Right lobe of liver (tissue), 6 donors: ENCODE measurements at regions not wholly inside any gene's neighbourhood (a gene's known extent, or its start where the extent isn't known, plus 50 kb on each side); places are given as distances from the start of the nearest gene placed in this dataset.

Source experiments
- ATAC-seq, 4 donors: fragments of 200-7000 bp; cut with Tn5 transposase; one replicate each; pipeline ENCODE4 v1.9.1; 2020; ENCODE audit warnings: mild to moderate bottlenecking in 4 of 4, moderate library complexity in 4 of 4
- DNase-seq, 3 donors: peaks; one replicate each; pipeline ENCODE4 v3.0.0-alpha.2; 2020
- H3K27ac ChIP-seq, 3 donors: fragments of 200-600 bp; one replicate each; pipeline ENCODE4 v1.8.0; 2022
- H3K27me3 ChIP-seq, 2 donors: fragments of 200-600 bp; one replicate each; pipeline ENCODE4 v1.8.0; 2022
- H3K36me3 ChIP-seq, 4 donors: fragments of 200-600 bp; sonication (generic) in 1 of 4; one replicate each; pipeline versions ENCODE4 v1.5.1 to v1.8.0; 2017 to 2022; ENCODE audit warnings: control low read depth in 1 of 4
- H3K4me1 ChIP-seq, 4 donors: fragments of 200-600 bp; sonication (generic) in 1 of 4; one replicate each; pipeline versions ENCODE4 v1.5.1 to v1.8.0; 2017 to 2022; ENCODE audit warnings: control low read depth in 1 of 4
- H3K4me3 ChIP-seq, 3 donors: fragments of 200-600 bp; one replicate each; pipeline ENCODE4 v1.8.0; 2022
- H3K9me3 ChIP-seq, 4 donors: fragments of 200-600 bp; sonication (generic) in 1 of 4; one replicate each; pipeline versions ENCODE4 v1.5.1 to v1.8.0; 2017 to 2022; ENCODE audit warnings: control low read depth in 1 of 4
- POLR2A ChIP-seq: fragments of 450-650 bp; IDR thresholded peaks from one replicate; pipeline ENCODE4 v1.6.1; 2017; ENCODE audit warnings: antibody characterized with exemption, mild to moderate bottlenecking
- WGBS: methylation state at CpG from one replicate; pipeline ENCODE4 v1.1.6; 2018; ENCODE audit warnings: low coverage, low lambda C conversion rate; ENCODE audit not compliant: insufficient coverage; ENCODE audit errors: missing lambda C conversion rate; 5-methylcytosine and 5-hydroxymethylcytosine counted together
- intact Hi-C, 2 donors: fragments of 100-400 bp; cut with DNase I; formaldehyde crosslinking; loops; one replicate each; pipeline versions ENCODE4 v1.11.2 to v1.14.1; 2022
- TF ChIP-seq, protein P1 (sequence below), 4 donors: fragments of 200-600 bp in 3 of 4; fragments of 450-650 bp in 1 of 4; IDR thresholded peaks; one replicate each; pipeline versions ENCODE4 v1.5.1 to v1.8.0; 2016 to 2022; ENCODE audit warnings: antibody characterized with exemption in 4 of 4, mild to moderate bottlenecking in 2 of 4
- donor health status: DM: no; HTN: yes; CAD: no.
- donor health status: DM: no; HTN: no; CAD: no.
- donor health status: DM: no; HTN: no; CAD: no.
- donor health status: DM: no; HTN: yes; CAD: no.
- donor health status: DM: no; HTN: yes; CAD: no.

- DNase-seq: no peak
- 37% methylated on average over 5 of the region's 5 CpGs for WGBS
- intact Hi-C loops: no loop called here
- no peaks in the 10 kb centered on the region for H3K36me3 ChIP-seq
- no peaks in the 10 kb centered on the region for H3K4me1 ChIP-seq
- TF ChIP-seq POLR2A: no peak
- TF ChIP-seq, protein P1, sequence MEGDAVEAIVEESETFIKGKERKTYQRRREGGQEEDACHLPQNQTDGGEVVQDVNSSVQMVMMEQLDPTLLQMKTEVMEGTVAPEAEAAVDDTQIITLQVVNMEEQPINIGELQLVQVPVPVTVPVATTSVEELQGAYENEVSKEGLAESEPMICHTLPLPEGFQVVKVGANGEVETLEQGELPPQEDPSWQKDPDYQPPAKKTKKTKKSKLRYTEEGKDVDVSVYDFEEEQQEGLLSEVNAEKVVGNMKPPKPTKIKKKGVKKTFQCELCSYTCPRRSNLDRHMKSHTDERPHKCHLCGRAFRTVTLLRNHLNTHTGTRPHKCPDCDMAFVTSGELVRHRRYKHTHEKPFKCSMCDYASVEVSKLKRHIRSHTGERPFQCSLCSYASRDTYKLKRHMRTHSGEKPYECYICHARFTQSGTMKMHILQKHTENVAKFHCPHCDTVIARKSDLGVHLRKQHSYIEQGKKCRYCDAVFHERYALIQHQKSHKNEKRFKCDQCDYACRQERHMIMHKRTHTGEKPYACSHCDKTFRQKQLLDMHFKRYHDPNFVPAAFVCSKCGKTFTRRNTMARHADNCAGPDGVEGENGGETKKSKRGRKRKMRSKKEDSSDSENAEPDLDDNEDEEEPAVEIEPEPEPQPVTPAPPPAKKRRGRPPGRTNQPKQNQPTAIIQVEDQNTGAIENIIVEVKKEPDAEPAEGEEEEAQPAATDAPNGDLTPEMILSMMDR (IDR thresholded peaks at IDR 0.05): no peak
- H3K27me3 ChIP-seq: no peaks in the 10 kb centered on the region
- no peak overlapping the region for H3K27ac ChIP-seq
- ATAC-seq: no peak
- no peak overlapping the region for H3K4me3 ChIP-seq
- no peaks in the 10 kb centered on the region for H3K9me3 ChIP-seq
Measured at GRCh38 chr5:27473307-27474046, 435.1 kb upstream of the CDH9 start.

DNA sequence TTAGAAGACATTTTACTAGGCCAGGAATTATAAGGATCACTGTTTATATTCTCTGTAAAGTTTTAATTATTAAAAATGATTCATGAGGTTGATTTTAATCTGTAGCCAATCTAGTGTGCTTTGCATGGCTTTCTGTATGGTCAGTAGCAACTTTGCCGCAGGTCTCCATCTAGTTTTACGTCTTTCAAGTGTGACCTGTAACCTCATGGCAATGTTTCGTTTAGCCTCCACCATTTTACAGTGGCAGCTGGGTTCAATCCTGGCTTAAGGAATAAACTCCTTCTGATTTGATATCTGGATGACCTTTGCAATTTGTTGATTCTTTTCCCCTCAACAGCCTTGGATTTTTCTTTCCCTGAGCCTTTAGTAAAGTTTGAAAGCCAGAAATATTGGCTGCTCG is 434.5 kb upstream of the CDH9 start:
- WGBS: 54% methylated on average over 4 of the region's 4 CpGs

DNA sequence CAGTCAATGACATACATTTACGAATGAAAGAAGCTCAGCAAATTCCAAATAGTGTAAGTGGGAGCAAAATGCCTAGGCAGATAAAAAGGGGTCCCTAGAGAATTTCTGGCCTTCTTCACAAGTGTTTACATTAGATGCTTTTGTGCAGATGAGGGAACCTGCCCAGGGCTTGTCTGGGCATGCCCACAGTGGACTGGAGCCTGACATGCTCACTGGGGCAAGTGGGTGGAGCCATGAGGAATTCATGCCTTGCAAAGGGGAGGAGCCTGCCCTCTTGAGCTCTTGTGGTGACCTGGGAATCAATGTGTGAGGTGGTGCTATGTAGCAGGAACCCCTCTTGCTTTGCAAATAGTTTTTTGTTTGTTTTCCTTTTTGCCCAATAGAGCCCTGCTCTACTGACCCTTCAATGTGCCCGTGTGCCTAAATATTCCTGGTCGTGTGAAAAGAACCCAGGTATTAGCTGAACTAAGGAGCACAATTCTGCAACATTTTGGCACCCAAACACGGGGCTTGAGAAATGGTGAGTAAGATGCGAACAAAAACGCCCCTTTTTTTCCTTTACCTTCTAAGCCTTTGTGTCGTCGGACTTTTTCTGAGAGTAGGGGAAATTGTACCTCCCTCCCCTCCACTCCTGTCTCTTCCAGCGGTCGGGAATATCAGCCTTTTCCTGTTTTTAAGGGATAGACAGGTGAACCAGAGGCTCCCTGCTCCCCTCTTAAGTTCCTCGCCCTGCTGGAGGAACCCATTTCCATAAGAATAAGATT is 433.8 kb upstream of the CDH9 start:
- ATAC-seq (peak in 3 of 4 donors; percentile 12 to 62 (median 37)), DNase-seq (peak in 1 of 3 donors; percentile 79)
- H3K4me1 ChIP-seq: no peaks in the 10 kb centered on the region
- H3K27ac ChIP-seq: no peak overlapping the region
- no peaks in the 10 kb centered on the region for H3K27me3 ChIP-seq
- TF ChIP-seq POLR2A: no peak
- TF ChIP-seq, protein P1 (IDR thresholded peaks at IDR 0.05): no peak
- WGBS: 54% methylated on average over 11 of the region's 11 CpGs
- intact Hi-C loops: no loop called here
- no peaks in the 10 kb centered on the region for H3K9me3 ChIP-seq
- no peak overlapping the region for H3K4me3 ChIP-seq
- H3K36me3 ChIP-seq: no peaks in the 10 kb centered on the region

More for the DNA sequence above, 434.5 kb upstream of the CDH9 start:
- no peak for ATAC-seq
- H3K9me3 ChIP-seq: no peaks in the 10 kb centered on the region
- DNase-seq: no peak
- no peaks in the 10 kb centered on the region for H3K4me1 ChIP-seq
- H3K4me3 ChIP-seq: no peak overlapping the region
- no peaks in the 10 kb centered on the region for H3K27me3 ChIP-seq
- no peaks in the 10 kb centered on the region for H3K36me3 ChIP-seq
- H3K27ac ChIP-seq: no peak overlapping the region
- TF ChIP-seq, protein P1 (IDR thresholded peaks at IDR 0.05): no peak
- TF ChIP-seq POLR2A: no peak
- intact Hi-C loops: no loop called here

- H3K4me1 ChIP-seq: no peaks in the 10 kb centered on the region
- TF ChIP-seq, protein P1 (IDR thresholded peaks at IDR 0.05): no peak
- no peaks in the 10 kb centered on the region for H3K27me3 ChIP-seq
- intact Hi-C loops: no loop called here
- no peak overlapping the region for H3K4me3 ChIP-seq
- WGBS: 38% methylated on average over 1 of the region's 1 CpG
- no peak overlapping the region for H3K27ac ChIP-seq
- no peaks in the 10 kb centered on the region for H3K9me3 ChIP-seq
- DNase-seq: no peak
- no peaks in the 10 kb centered on the region for H3K36me3 ChIP-seq
- ATAC-seq: no peak
Measured at GRCh38 chr5:27466959-27467358, 428.6 kb upstream of the CDH9 start.
